NCI-H128 (cell line): ENCODE measurements at regions not wholly inside any gene's neighbourhood (a gene's known extent, or its start where the extent isn't known, plus 50 kb on each side); places are given as distances from the start of the nearest gene placed in this dataset.

ENCODE experiments used
- DNase-seq: peaks from one replicate; lab custom pipeline; 2025; ENCODE audit not compliant: unreplicated experiment; lab: John Stamatoyannopoulos, UW

DNA sequence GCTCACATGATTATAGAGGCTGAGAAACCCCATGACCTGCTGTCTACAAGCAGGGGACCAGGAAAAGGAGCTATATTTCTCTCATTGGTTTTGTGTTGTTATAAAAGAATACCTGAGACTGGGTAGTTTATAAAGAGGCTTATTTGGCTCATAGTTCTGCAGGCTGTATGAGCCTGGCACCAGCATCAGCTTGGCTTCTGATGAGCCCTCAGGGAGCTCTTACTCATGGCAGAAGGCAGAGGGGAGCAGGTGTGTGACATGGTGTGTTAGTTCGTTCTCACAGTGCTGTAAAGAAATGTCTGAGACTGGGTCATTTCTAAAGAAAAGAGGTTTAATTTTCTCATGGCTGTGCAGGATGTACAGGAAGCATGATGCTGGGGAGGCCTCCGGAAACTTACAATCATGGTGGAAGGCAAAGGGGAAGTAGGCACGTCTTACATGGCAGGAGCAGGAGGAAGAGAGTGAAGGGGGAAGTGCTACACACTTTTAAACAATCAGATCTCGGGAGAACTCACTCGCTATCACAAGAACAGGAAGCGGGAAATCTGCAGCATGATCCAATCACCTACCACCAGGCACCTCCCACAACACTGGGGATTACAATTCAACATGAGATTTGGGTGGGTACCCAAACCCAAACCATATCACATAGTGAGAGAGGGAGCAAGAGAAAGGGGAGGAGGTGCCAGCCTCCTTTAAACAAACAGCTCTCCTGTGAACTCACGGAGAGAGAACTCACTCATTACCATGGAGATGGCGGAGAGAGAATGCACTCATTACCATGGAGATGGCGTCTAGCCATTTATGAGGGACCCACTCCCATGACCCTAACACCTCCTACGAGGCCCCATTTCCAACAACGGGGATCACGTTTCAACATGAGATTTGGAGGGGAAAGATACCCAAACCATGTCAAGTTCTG lies 133.4 kb downstream of the JCAD start:
- no peak for DNase-seq

DNA sequence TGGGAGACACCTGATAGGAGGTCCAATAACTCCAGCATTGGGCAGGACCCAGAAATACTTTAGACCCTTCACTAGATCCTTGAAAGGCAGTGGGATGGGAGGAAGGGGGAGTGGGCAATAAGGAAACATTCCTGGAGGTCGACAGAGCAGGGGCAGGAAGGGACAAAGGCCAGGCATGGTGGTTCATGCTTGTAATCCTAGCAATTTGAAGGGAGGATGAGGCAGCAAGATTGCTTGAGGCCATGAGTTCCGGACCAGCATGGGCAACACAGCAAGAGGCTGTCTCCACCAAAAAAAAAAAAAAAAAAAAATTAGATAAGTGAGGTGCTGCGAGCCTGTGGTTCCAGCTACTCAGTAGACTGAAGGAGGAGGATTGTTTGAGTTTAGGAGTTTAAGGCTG lies 134.9 kb downstream of the JCAD start:
- DNase-seq: no peak

DNA sequence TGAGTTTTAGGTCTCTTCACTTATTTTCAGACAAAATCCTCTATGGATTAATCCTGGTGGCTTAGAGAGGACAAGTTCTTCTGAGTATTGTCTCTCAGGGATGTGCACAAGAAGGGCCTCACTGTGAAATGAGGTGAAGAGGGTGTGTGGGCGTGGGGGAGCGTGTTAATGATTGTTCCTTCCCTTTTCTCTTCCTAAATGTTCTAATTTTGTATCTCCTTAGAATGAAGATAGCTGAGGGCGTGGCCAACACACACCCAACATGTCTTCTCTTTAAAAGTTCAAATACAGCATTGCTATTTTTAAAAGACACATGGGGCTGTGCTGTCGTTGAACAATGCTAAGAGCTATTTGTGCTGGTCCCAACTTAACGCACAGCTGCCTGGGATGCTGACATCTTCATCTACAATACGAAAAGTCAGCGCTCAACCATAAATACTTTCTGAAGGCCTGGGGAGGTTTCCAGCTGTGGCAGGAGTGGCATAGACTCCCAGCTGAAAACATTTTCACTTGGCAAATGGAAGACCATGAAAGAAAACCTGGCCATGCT lies 135.9 kb downstream of the JCAD start:
- DNase-seq: no peak

DNA sequence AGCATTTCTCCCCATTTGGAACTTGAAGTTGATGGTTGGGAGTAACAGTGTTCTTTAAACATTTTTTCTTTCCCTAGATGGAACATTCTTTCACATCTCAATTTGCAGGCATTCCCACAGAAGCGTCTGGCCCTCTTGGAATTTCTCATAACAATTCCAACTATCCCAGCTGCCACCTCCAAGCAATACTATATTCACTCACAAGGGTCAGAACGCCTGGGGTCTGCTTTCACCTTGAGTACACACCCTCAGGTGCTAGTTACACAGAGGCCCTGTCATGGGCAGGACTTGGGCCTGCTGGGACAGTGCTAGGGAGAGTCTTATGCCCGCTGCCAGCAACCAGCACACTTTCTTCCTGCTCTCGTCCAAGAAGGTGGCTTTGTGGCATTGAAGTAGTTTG lies 136.5 kb downstream of the JCAD start:
- no peak for DNase-seq

DNA sequence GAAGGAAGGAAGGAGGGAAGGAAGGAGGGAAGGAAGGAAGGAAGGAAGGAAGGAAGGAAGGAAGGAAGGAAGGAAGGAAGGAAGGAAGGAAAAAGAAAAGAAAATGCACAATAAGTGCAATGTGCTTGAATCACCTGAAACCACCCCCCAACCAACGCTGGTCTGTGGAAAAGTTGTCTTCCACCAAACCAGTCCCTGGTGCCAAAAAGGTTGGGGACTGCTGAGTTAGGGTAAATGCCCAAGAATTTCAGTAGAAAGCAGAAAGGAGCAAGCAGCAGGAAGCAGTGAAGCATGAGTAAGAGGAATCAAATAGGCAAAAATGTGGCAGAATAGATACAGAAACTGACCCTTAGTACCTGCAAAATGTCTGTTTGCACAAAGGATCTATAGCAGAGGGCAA lies 137.2 kb downstream of the JCAD start:
- DNase-seq: no peak

DNA sequence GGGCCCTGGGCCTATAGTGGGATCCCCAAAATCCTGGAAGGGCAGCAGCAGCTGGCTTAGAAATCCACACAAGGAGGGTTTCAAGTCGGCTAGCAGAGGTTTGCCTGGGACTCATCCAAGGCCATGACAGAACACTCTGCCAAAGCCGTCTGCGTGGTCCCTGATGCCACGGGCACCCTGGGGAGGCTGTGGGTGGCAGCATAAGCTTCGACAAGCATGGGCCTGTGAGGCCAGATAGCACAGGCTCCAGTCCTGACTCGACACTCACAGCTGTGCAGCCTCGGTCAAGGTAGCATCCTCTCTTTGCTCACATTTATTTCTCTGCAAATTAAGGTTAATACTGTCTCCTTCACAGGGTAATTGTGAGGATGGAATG lies 138.3 kb downstream of the JCAD start:
- DNase-seq: no peak

DNA sequence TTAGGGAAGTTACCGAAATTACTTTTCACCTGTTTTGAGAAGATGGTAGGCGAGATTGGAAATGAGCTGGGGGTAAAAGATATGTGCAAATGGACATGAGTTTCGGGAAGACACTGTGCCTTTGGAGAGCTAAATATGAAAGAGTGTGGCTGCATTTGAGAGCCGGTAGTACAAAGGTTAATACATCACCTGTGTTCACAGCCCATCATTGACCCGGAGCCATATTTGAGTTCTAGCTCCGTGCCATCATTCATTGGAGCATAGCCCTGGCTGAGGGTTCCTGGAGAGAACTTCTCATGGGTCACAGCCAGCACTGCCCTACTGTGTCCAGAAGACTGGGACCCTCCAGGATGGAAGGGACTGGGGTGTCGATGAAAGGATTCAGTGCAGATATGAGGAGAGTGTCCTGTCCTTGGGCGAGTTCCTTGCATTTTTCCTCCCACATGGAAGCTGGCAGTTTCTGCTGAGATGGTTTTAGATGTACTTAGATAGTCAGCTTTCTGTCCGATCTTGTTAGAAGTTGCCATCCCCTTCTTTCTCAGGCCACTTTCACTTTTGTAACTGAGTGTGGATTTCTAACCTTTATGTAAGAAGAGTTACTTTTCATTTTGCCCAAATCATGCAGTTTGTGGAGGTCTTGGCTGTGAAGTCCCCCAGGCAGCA lies 138.8 kb downstream of the JCAD start:
- no peak for DNase-seq

DNA sequence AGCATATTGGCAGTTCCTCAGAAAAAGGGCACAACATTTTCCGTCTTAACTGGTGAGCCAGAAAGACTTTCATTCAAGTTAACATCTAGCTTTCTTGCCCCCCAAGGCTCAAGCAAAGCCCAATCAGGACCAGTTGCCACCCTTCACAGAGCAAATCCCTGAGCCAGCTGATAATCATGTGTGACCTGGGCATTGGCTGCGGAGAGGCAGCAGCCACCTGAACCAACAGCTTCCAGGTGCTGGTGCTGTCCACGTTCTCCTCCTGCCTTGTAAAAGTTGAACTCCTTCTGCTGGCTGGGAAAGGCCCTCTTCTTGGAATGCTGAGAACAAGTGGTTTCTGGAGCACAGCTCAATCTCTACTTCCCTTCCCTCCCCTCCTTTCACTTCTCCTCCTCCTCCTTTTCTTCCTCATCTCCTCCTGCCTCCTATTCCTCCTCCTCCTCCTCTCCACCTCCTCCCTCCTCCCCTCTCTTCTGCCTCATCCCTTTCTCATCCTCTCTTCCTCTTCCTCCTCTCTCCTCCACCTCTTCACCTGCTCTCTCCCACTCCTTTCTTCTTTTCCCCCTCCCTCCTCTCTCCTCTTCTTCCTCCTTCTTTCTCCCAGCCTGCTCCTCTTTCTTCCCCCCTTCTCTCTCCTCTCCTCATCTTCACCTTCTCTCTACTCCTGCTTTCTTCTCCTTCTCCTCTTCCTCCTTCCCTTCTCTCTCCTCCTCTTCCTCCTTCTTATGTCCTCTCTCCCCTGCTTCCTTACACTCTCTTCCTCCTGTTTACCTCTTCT lies 140.6 kb downstream of the JCAD start:
- DNase-seq: no peak

DNA sequence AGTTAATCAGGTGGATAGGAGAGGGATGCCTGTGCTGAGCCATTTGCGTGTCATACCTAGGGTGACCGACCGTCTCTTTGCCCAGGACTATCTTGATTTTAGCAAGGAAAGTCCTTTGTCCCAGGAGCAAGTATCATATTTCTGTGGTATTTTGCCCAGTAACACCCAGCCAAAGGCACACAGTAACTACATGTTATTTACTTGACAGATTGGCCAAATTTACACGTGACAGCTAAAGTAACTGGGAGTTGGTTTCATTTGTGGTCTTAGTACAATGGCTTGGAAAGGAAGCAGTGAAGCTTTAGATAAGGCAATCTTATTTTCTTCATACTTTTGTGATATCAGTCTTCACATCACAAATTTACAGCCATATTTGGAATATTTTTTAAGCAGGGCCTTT lies 142.1 kb downstream of the JCAD start:
- DNase-seq: no peak

DNA sequence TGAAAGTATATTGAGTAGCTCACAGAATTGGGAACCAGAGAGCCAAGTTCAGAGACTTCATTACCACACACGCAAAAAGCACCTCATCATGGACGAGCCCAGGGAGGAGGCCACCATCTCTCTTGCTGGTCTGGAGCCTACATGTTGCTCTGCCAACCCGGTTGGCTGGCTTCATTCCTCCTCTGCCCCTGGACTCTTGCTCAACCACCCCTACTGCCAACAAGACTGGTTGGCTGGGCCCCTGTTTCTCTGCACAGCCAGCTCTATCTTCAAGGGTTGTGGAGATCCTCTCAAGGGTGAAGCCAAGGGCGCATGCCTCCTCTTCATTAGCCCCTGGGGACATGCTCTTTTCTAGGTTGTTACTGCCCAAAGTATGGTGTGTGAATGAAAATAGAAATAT lies 142.7 kb downstream of the JCAD start:
- no peak for DNase-seq

DNA sequence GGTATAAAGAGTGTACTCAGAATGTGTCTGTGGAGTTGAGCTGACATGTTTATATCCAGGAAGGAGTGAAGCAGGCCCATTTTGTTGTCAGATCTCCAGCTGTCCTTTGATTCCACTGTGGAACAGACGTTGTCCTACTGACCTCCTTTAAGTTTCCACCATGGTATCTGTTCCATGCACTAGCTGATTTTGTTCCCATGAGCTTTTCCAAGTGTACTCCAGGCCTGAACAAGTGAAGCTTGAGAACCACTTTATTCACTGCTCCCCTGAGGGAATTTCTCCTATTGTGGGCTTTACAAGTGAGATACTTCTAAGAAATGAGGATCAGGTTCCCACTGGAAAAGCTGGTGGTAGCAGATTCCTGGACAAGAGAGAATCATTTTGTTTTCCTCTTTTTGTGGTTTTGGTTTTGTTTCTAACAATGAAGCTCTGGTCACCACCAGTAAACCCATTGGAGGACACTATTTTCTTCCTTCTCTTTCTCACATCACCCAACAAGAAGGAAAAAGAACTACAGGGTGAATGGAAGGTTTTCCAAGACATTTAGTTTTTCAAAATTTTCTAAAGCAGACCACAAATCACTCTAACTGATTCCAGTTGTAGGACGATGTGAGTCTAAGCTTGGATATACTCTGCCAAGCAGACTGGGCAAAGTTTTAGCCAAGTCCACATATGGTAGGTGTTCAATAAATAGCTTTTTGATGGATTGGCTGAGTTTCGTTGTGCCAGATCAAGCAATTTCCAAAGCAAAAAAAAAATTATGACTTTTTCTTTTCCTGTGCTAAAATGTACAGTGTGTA lies 144.2 kb downstream of the JCAD start:
- no peak for DNase-seq

DNA sequence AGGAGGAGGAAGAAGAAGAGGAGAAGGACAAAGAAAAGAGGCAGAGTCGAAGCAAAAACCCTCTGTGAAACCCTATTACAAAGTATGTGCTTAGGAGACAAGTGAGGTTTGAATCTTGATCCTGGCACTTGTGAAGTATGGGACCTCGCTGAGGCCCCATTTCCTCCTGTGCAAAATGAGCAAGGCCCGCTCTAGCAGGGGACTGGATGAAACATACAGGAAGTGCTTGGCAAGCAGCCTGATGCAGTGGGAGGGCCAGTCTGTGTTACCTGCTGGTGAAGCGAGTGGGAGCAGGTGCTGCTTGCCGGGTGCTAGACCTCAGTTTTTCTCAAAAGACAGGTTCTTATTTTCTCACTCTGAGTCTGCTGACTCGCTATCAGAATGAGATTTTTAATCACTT lies 150.4 kb downstream of the JCAD start:
- no peak for DNase-seq

DNA sequence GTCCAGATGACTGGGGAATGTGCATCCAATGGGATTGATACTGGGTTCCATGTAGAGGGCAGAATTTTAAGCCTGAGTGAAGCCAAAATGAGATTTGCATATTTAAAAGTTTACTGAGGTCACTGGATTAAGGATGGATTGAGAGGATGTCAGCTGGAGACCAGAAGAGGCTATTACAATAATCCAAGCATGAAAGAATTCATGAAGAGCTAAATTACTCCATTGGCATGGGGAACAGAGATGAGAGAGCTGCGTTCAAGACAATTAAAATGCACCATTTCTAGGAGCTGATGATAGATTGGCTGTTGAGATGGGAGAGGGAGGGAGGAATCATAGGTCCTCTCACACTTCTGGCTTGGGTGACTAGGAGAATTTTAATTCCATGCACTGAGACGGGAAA lies 158.5 kb downstream of the JCAD start:
- no peak for DNase-seq

DNA sequence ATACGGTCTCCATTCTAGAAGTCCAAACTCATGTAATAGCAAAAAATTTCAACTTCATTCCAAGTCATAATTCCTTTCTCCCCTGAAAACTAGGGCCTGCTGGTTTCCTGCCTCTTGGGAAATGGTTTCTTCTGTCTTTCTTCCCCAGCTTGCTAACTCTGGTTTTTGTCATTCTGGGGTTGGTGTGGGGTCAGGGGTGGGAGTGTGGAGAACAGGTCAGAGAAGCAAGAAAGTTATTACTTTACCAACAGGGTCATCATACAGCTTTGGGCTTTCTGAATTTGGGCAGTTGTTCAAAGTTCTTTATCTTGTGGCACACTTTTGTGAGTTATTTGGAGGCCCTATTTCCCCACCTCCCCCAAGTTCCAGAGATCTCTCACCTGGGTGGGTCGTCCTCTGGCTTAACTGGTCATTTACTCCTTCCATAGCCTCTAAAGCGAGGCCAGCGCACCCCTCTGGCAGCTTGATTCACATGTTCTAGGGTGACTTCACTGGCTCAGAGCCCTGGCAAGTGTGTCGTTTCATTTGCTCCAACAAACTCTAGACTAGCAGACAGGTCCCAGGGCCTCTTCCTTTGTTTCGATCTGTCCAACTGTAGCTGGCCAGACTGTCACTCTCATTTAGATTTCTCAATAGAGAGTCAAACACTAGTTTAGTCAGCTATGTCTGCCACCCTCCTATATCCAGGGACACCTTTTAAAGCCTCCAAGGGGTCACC lies 161.2 kb downstream of the JCAD start:
- no peak for DNase-seq

DNA sequence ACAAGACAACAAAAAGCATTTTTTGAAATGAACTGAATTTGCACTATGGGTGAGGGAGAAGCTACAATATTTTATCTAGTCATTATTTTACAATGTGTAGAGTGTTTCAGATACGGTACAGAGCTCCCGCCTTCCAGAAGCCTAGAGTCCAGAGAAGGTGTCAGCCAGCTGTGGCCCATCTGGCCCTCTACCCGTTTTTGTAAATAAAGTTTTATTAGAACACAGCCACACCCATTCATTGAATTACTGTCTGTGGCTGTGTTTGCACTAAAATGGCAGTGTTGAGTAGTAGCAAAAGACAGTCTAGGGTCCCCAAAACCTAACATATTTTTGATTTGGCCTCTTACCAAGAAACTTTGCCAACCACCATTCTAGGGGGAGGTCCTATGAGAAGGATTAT lies 162.0 kb downstream of the JCAD start:
- no peak for DNase-seq

DNA sequence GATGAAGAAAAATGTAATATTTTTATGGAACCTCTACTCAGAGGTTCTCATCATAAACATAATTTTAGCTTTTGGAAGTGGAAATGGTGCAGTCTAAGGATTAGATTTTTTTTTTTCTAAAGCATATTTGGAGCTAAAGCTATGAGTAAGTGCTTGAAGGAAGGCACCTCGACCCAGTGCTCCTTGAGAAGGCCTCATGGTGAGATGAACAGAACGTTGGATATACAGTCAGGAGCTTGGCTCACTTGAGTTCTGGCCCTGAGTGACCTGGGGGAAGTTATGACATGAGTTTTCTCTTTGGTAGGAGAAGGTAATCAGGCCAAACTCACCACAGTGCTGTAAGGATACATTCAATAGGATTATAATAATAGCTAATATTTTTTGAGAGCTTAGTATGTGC lies 163.3 kb downstream of the JCAD start:
- DNase-seq: no peak

DNA sequence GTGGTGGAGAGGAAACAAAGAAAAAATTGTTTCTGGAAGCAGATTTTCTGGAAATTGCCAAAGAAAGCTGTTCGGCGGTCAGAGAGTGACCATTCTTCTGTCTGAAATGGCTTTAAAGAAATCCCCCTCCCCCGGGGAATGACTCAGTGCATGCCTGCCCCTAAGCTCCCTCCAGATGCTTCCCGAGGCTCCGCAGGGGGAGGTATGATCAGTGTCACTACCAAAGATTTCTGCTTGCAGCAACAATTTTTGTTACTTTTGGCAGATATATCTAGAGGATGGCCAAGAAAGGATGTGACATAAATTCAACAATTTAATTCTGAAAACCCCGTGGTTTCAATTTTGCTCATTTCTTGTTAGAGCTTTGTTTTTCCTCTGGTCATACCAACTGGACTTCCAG lies 163.9 kb downstream of the JCAD start:
- DNase-seq: no peak

DNA sequence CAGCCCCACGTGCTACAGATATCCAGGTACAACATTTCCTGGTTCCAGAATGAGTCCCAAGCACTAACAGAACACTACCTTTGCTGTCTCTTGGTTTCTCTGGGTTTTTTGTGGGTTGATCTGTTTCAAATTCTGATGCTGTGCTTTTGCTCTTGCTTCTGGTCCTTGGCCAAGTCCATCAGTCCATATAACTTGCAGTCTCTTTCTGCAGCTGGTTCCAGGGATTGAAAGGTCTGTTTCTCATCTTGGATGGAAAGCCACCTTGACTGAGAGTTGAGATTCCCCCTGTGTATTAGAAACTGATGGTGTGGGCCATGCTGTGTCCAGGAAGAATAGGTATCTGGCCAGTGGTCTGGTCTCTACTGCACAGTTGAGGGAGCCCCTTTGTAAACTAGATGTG lies 171.1 kb downstream of the JCAD start:
- no peak for DNase-seq

DNA sequence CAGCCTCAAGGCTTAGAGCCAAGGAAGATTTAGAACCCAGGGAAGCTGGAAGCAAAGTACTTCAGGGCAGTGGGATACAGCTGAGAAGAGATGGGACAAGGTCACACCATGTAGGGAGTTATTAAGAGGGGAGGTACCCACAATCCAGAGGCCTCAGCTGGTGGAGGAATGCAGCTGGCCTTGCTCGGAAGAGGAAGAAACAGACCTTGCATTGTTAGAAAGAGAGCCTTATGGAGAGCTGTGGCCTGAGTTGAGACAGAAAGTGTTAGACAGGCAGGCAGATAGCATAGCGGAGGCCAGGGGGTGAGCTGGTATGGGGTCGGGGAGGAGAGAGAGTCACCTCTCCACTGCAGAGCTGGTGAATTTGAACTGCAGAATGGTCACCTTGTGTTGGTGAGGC lies 173.1 kb downstream of the JCAD start:
- DNase-seq: no peak

DNA sequence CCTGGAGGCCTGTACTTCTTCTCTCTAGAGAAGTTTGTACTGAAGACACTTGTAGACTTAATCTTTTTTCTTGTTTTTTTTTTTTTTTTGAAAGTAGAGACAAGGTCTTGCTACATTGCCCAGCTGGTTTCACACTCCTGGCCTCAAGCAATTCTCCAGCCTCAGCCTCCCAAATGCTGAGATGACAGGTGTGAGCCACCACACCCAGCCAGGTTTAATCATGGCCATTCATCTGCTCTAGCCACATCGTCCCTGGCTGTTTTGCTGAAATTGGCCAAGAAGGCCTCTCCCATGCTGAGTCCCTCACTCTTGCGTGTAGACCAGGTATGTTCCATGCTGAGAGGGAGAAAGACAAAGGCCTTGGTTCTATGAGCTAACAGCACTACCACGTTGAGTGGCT lies 176.2 kb downstream of the JCAD start:
- no peak for DNase-seq
